SK-N-SH treated with all-trans-retinoic acid at 6 μM for 48 hours (cell line): ENCODE measurements at regions not wholly inside any gene's neighbourhood (a gene's known extent, or its start where the extent isn't known, plus 50 kb on each side); places are given as distances from the start of the nearest gene placed in this dataset.

Source experiments
- ATAC-seq: fragments of 200-7000 bp; cut with Tn5 transposase; 3 replicates; pipeline ENCODE4 v1.9.1; 2020; ENCODE audit warnings: mild to moderate bottlenecking, moderate library complexity
- ARNTL ChIP-seq: fragments of 450-650 bp; formaldehyde crosslinking; IDR thresholded peaks from 2 replicates; pipeline ENCODE4 v1.5.0; 2020; ENCODE audit warnings: low read depth, mild to moderate bottlenecking, moderate library complexity, borderline replicate concordance
- BACH2 ChIP-seq: fragments of 250-450 bp; sonication (Bioruptor Pico); IDR thresholded peaks from 2 replicates; pipeline ENCODE4 v1.9.0; 2021; ENCODE audit warnings: mild to moderate bottlenecking, borderline replicate concordance
- CSRNP3 ChIP-seq: fragments of 250-450 bp; sonication (Bioruptor Pico); IDR thresholded peaks from 2 replicates; pipeline ENCODE4 v1.5.1; 2021; ENCODE audit warnings: mild to moderate bottlenecking, moderate library complexity
- ESRRG ChIP-seq: fragments of 250-450 bp; sonication (Bioruptor Pico); IDR thresholded peaks from 2 replicates; pipeline ENCODE4 v1.6.1; 2021; ENCODE audit warnings: mild to moderate bottlenecking
- GLIS3 ChIP-seq: fragments of 250-450 bp; sonication (Bioruptor Pico); IDR thresholded peaks from 2 replicates; pipeline ENCODE4 v1.5.0; 2020; ENCODE audit warnings: mild to moderate bottlenecking, moderate library complexity
- ISL1 ChIP-seq: fragments of 250-450 bp; sonication (Bioruptor Pico); IDR thresholded peaks from 2 replicates; pipeline ENCODE4 v2.1.2; 2022; ENCODE audit warnings: mild to moderate bottlenecking, moderate library complexity
- POU6F1 ChIP-seq: fragments of 250-450 bp; sonication (Bioruptor Pico); IDR thresholded peaks from 2 replicates; pipeline ENCODE4 v1.8.0; 2021; ENCODE audit warnings: low read depth, mild to moderate bottlenecking, moderate library complexity, borderline replicate concordance
- PPARA ChIP-seq: fragments of 250-450 bp; sonication (Bioruptor Pico); IDR thresholded peaks from 2 replicates; pipeline ENCODE4 v1.5.0; 2020; ENCODE audit warnings: mild to moderate bottlenecking, borderline replicate concordance
- RARB ChIP-seq: fragments of 250-450 bp; sonication (Bioruptor Pico); IDR thresholded peaks from 2 replicates; pipeline ENCODE4 v1.8.0; 2021; ENCODE audit warnings: mild to moderate bottlenecking, moderate library complexity
- SNAI2 ChIP-seq: fragments of 250-450 bp; sonication (Bioruptor Pico); IDR thresholded peaks from 2 replicates; pipeline ENCODE4 v1.5.0; 2020; ENCODE audit warnings: mild to moderate bottlenecking, moderate library complexity
- TCF4 ChIP-seq: fragments of 250-450 bp; sonication (Bioruptor Pico); IDR thresholded peaks from 2 replicates; pipeline ENCODE4 v1.8.0; 2021; ENCODE audit warnings: mild to moderate bottlenecking, moderate library complexity, borderline replicate concordance
- TOX ChIP-seq: fragments of 250-450 bp; sonication (Bioruptor Pico); IDR thresholded peaks from 2 replicates; pipeline ENCODE4 v1.8.0; 2021; ENCODE audit warnings: mild to moderate bottlenecking, moderate library complexity, borderline replicate concordance
- ZC3H10 ChIP-seq: fragments of 250-450 bp; sonication (Bioruptor Pico); IDR thresholded peaks from 2 replicates; pipeline ENCODE4 v1.5.1; 2021; ENCODE audit warnings: mild to moderate bottlenecking, moderate library complexity
- ZFP3 ChIP-seq: fragments of 250-450 bp; sonication (Bioruptor Pico); IDR thresholded peaks from 2 replicates; pipeline ENCODE4 v1.5.0; 2020; ENCODE audit warnings: mild to moderate bottlenecking, moderate library complexity
- ZFP30 ChIP-seq: fragments of 450-650 bp; formaldehyde crosslinking; IDR thresholded peaks from 2 replicates; pipeline ENCODE4 v1.5.0; 2022; ENCODE audit warnings: mild to moderate bottlenecking, moderate library complexity
- ZNF565 ChIP-seq: fragments of 450-650 bp; formaldehyde crosslinking; conservative IDR thresholded peaks from 2 replicates; pipeline ENCODE4 v1.5.0; 2020; ENCODE audit warnings: low read depth, mild to moderate bottlenecking, moderate library complexity
- ZNF8 ChIP-seq: fragments of 450-650 bp; formaldehyde crosslinking; IDR thresholded peaks from 2 replicates; pipeline ENCODE4 v1.5.0; 2020; ENCODE audit warnings: mild to moderate bottlenecking, moderate library complexity
- TF ChIP-seq, protein P1 (sequence below): fragments of 250-450 bp; sonication (Bioruptor Pico); IDR thresholded peaks from 2 replicates; pipeline ENCODE4 v1.5.0; 2020; ENCODE audit warnings: mild to moderate bottlenecking, moderate library complexity
- TF ChIP-seq, protein P2 (sequence below): fragments of 250-450 bp; sonication (Bioruptor Pico); IDR thresholded peaks from 2 replicates; pipeline ENCODE4 v1.5.1; 2020; ENCODE audit warnings: low read depth, mild to moderate bottlenecking, moderate library complexity

- no peak for ATAC-seq
Observed at GRCh38 chr7:69232445-69233376, 365.6 kb upstream of the AUTS2 start.

GRCh38 chr7:69237541-69237940 lies 360.7 kb upstream of the AUTS2 start:
- no peak for ATAC-seq
- TF ChIP-seq TCF4 (CRISPR knock-in tag) (no peak), ZNF8 (CRISPR knock-in tag) (no peak), CSRNP3 (CRISPR knock-in tag) (no peak)

More at GRCh38 chr7:69232445-69233376, 365.6 kb upstream of the AUTS2 start:
- no peak for TF ChIP-seq ESRRG (CRISPR knock-in tag)
- TF ChIP-seq ZNF8 (CRISPR knock-in tag): no peak
- TF ChIP-seq ZFP3 (CRISPR knock-in tag): no peak
- no peak for TF ChIP-seq PPARA (CRISPR knock-in tag)
- no peak for TF ChIP-seq GLIS3 (CRISPR knock-in tag)
- no peak for TF ChIP-seq ZC3H10 (CRISPR knock-in tag)
- TF ChIP-seq TCF4 (CRISPR knock-in tag): no peak
- TF ChIP-seq ARNTL (CRISPR knock-in tag): no peak
- no peak for TF ChIP-seq ISL1 (CRISPR knock-in tag)
- no peak for TF ChIP-seq POU6F1 (CRISPR knock-in tag)
- TF ChIP-seq RARB (CRISPR knock-in tag): no peak
- TF ChIP-seq ZFP30 (CRISPR knock-in tag): no peak
- TF ChIP-seq, protein P1, sequence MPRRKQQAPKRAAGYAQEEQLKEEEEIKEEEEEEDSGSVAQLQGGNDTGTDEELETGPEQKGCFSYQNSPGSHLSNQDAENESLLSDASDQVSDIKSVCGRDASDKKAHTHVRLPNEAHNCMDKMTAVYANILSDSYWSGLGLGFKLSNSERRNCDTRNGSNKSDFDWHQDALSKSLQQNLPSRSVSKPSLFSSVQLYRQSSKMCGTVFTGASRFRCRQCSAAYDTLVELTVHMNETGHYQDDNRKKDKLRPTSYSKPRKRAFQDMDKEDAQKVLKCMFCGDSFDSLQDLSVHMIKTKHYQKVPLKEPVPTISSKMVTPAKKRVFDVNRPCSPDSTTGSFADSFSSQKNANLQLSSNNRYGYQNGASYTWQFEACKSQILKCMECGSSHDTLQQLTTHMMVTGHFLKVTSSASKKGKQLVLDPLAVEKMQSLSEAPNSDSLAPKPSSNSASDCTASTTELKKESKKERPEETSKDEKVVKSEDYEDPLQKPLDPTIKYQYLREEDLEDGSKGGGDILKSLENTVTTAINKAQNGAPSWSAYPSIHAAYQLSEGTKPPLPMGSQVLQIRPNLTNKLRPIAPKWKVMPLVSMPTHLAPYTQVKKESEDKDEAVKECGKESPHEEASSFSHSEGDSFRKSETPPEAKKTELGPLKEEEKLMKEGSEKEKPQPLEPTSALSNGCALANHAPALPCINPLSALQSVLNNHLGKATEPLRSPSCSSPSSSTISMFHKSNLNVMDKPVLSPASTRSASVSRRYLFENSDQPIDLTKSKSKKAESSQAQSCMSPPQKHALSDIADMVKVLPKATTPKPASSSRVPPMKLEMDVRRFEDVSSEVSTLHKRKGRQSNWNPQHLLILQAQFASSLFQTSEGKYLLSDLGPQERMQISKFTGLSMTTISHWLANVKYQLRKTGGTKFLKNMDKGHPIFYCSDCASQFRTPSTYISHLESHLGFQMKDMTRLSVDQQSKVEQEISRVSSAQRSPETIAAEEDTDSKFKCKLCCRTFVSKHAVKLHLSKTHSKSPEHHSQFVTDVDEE (CRISPR knock-in tag): no peak
- TF ChIP-seq CSRNP3 (CRISPR knock-in tag): no peak
- no peak for TF ChIP-seq ZNF565 (CRISPR knock-in tag)

DNA sequence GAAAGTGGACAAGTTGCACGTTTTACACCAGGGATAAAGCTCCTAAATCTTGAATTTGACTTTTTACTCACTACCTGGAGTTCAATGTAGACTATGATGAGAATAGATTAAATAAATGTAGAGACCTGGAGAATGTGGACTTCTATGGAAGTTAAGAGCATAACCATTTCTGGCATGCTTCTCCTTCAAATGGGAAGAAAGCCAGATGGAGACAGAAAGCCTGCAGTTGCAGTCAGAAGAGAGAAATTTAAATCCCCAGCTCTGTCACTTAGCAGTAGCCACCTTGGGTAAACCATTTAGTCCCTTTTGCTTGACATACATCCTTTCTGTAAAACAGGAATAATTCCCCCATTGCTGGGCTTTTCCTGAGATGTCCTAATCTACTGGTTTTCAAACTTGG lies 355.3 kb upstream of the AUTS2 start:
- TF ChIP-seq ZC3H10 (CRISPR knock-in tag): no peak
- no peak for TF ChIP-seq BACH2 (CRISPR knock-in tag)
- TF ChIP-seq, protein P2, sequence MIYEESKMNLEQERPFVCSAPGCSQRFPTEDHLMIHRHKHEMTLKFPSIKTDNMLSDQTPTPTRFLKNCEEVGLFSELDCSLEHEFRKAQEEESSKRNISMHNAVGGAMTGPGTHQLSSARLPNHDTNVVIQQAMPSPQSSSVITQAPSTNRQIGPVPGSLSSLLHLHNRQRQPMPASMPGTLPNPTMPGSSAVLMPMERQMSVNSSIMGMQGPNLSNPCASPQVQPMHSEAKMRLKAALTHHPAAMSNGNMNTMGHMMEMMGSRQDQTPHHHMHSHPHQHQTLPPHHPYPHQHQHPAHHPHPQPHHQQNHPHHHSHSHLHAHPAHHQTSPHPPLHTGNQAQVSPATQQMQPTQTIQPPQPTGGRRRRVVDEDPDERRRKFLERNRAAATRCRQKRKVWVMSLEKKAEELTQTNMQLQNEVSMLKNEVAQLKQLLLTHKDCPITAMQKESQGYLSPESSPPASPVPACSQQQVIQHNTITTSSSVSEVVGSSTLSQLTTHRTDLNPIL (CRISPR knock-in tag): no peak
- TF ChIP-seq TCF4 (CRISPR knock-in tag): no peak
- TF ChIP-seq ARNTL (CRISPR knock-in tag): no peak
- no peak for TF ChIP-seq ZNF565 (CRISPR knock-in tag)
- TF ChIP-seq, protein P1 (CRISPR knock-in tag): no peak
- TF ChIP-seq SNAI2 (CRISPR knock-in tag): no peak
- TF ChIP-seq RARB (CRISPR knock-in tag): no peak
- TF ChIP-seq GLIS3 (CRISPR knock-in tag): no peak
- no peak for TF ChIP-seq TOX
- no peak for ATAC-seq
